Heart left ventricle (tissue), 16 donors: ENCODE measurements at regions not wholly inside any gene's neighbourhood (a gene's known extent, or its start where the extent isn't known, plus 50 kb on each side); places are given as distances from the start of the nearest gene placed in this dataset.

Experiments
- ATAC-seq, 4 donors: fragments of 200-7000 bp; cut with Tn5 transposase; one replicate each; pipeline ENCODE4 v1.9.1; 2020 to 2022; ENCODE audit warnings: moderate library complexity in 4 of 4, mild to moderate bottlenecking in 3 of 4, moderate number of reproducible peaks in 1 of 4
- DNase-seq, 5 donors: peaks; one replicate each; pipeline ENCODE4 v3.0.0-alpha.2; 2020
- H3K27ac ChIP-seq, 12 donors: fragments of 200-600 bp; sonication (generic) in 4 of 12; one replicate each; pipeline versions ENCODE4 v1.5.0 to v1.8.0; 2016 to 2022; ENCODE audit warnings: mild to moderate bottlenecking in 2 of 12
- H3K27me3 ChIP-seq, 9 donors: fragments of 200-600 bp; sonication (generic) in 2 of 9; one replicate each; pipeline versions ENCODE4 v1.5.1 to v1.8.0; 2016 to 2022; ENCODE audit warnings: mild to moderate bottlenecking in 3 of 9
- H3K36me3 ChIP-seq, 9 donors: fragments of 200-600 bp; sonication (generic) in 2 of 9; one replicate each; pipeline versions ENCODE4 v1.5.0 to v1.8.0; 2018 to 2022; ENCODE audit warnings: mild to moderate bottlenecking in 2 of 9
- H3K4me1 ChIP-seq, 12 donors: fragments of 200-600 bp; sonication (generic) in 4 of 12; one replicate each; pipeline versions ENCODE4 v1.5.0 to v1.8.0; 2016 to 2022; ENCODE audit warnings: mild to moderate bottlenecking in 3 of 12
- H3K4me3 ChIP-seq, 12 donors: fragments of 200-600 bp; sonication (generic) in 4 of 12; one replicate each; pipeline versions ENCODE4 v1.5.0 to v1.8.0; 2017 to 2022; ENCODE audit warnings: mild to moderate bottlenecking in 9 of 12, moderate library complexity in 4 of 12
- H3K9me3 ChIP-seq, 12 donors: fragments of 200-600 bp; sonication (generic) in 4 of 12; one replicate each; pipeline versions ENCODE4 v1.5.0 to v1.8.0; 2016 to 2022; ENCODE audit warnings: mild to moderate bottlenecking in 1 of 12
- CTCF ChIP-seq, 12 donors: fragments of 200-600 bp; sonication (generic) in 4 of 12; IDR thresholded peaks; one replicate each; pipeline versions ENCODE4 v1.5.0 to v1.8.0; 2018 to 2022; ENCODE audit warnings: antibody characterized with exemption in 12 of 12, mild to moderate bottlenecking in 5 of 12
- POLR2A ChIP-seq, 2 donors: fragments of 450-650 bp; IDR thresholded peaks; one replicate each; pipeline ENCODE4 v1.6.1; 2017; ENCODE audit warnings: antibody characterized with exemption in 2 of 2, mild to moderate bottlenecking in 2 of 2, moderate library complexity in 2 of 2
- WGBS, 4 donors: extraction: QIAGEN DNeasy Blood & Tissue Kit in 2 of 4; methylation state at CpG; one replicate each; pipeline versions ENCODE4 v1.1.5 to v1.1.7; 2013 to 2018; 5-methylcytosine and 5-hydroxymethylcytosine counted together
- intact Hi-C, 10 donors: fragments of 100-400 bp; cut with DNase I; formaldehyde crosslinking; loops; one replicate each; pipeline versions ENCODE4 v1.11.1 to v1.14.2; 2022
- donor health status: ischemic (EF 13 %, LVEDD 7.1; RV severe dilation, severe dysfunction).
- donor health status: healthy with polysubstance abuse.
- donor health status: DM: no; HTN: yes; CAD: no.
- donor health status: DM: no; HTN: no; CAD: no.
- donor health status: ischemic (EF 25% LVEDD 6.9; RV normal size, moderate dysfunction).
- donor health status: ischemic (EF 25% LVEDD 5.7; RV mildly dilated, moderate dysfunction).
- donor health status: healthy.
- donor health status: DM: yes; HTN: yes; CAD: no.
- donor health status: ischemic (EF 35%, LVEDD 5.7; RV mildly dilated, moderate dysfunction).
- donor health status: nonischemic (EF 11% LVEDD 7.7; RV severe dilation, severe dysfunction).
- donor health status: DM: yes; HTN: yes; CAD: no.
- donor health status: PGD.
- donor health status: ischemic (EF 29% LVEDD 5.4; RV normal size, mild dysfunction).
- donor health status: nonischemic (EF 23%, LVEDD 6.1; RV moderate dilation, normal function).

- TF ChIP-seq CTCF (IDR thresholded peaks at IDR 0.05) (no peak), POLR2A (IDR thresholded peaks at IDR 0.05) (no peak)
- intact Hi-C loops = no loop called here
- no peak for DNase-seq
- no peak overlapping the region for H3K4me3 ChIP-seq
- no peak for ATAC-seq
- H3K4me1 ChIP-seq = no peaks in the 10 kb centered on the region
- WGBS, 4 donors = 71 to 80% (median 71%) methylated on average over 3 of the region's 3 CpGs
- H3K36me3 ChIP-seq = no peaks in the 10 kb centered on the region
- H3K27me3 ChIP-seq = no peaks in the 10 kb centered on the region
- H3K9me3 ChIP-seq = peaks cover 0 to 3% (median 0%) of the 10 kb centered on the region in 12 donors
- no peak overlapping the region for H3K27ac ChIP-seq
Measured at GRCh38 chr5:20498926-20499325, 510.9 kb upstream of the CDH18 start.

- no peaks in the 10 kb centered on the region for H3K36me3 ChIP-seq
- WGBS, 4 donors = 88 to 100% (median 92%) methylated on average over 1 of the region's 1 CpG
- no peak overlapping the region for H3K4me3 ChIP-seq
- H3K27ac ChIP-seq = no peak overlapping the region
- DNase-seq (no peak), ATAC-seq (no peak)
- no peaks in the 10 kb centered on the region for H3K4me1 ChIP-seq
- intact Hi-C loops = no loop called here
- TF ChIP-seq POLR2A (IDR thresholded peaks at IDR 0.05) (no peak), CTCF (IDR thresholded peaks at IDR 0.05) (no peak)
- H3K9me3 ChIP-seq = peaks cover 0 to 4% (median 0%) of the 10 kb centered on the region in 12 donors
- H3K27me3 ChIP-seq = no peaks in the 10 kb centered on the region
Measured at GRCh38 chr5:20498102-20498501, 510.1 kb upstream of the CDH18 start.

- ATAC-seq (no peak), DNase-seq (no peak)
- no peak for TF ChIP-seq POLR2A (IDR thresholded peaks at IDR 0.05)
- TF ChIP-seq CTCF (IDR thresholded peaks at IDR 0.05) = no peak
- no peaks in the 10 kb centered on the region for H3K27me3 ChIP-seq
- intact Hi-C loops = no loop called here
- 78 to 84% (median 83%) methylated on average over 2 of the region's 2 CpGs for WGBS, 4 donors
- H3K4me1 ChIP-seq = no peaks in the 10 kb centered on the region
- H3K27ac ChIP-seq = no peak overlapping the region
- H3K36me3 ChIP-seq = no peaks in the 10 kb centered on the region
- no peak overlapping the region for H3K4me3 ChIP-seq
- peaks cover 0 to 4% (median 0%) of the 10 kb centered on the region in 12 donors for H3K9me3 ChIP-seq
Measured at GRCh38 chr5:20497356-20497755, 509.4 kb upstream of the CDH18 start.

GRCh38 chr5:20494706-20495105 lies 506.7 kb upstream of the CDH18 start:
- H3K4me1 ChIP-seq = no peaks in the 10 kb centered on the region
- DNase-seq = no peak
- H3K27ac ChIP-seq = no peak overlapping the region
- ATAC-seq = no peak
- H3K4me3 ChIP-seq = no peak overlapping the region
- WGBS, 4 donors = 72 to 79% (median 77%) methylated on average over 5 of the region's 5 CpGs
- no peak for TF ChIP-seq CTCF (IDR thresholded peaks at IDR 0.05)
- no peaks in the 10 kb centered on the region for H3K36me3 ChIP-seq
- peaks cover 0 to 7% (median 0%) of the 10 kb centered on the region in 12 donors for H3K9me3 ChIP-seq
- H3K27me3 ChIP-seq = no peaks in the 10 kb centered on the region
- intact Hi-C loops = no loop called here
